ENCODE measurements at regions not wholly inside any gene's neighbourhood (a gene's known extent, or its start where the extent isn't known, plus 50 kb on each side); places are given as distances from the start of the nearest gene placed in this dataset.

GRCh38 chr4:81541161-81541945 is 69.6 kb upstream of the RASGEF1B start:
- Histone ChIP-seq H3K4me2 (ENCODE audit: control insufficient read depth, insufficient read depth) (no peak overlapping the region), H3K27ac (ENCODE audit: control insufficient read depth, insufficient read depth) (no peak overlapping the region), H3K27me3 (replicated peaks in 1 of 2; ENCODE audit: control insufficient read depth in 2 of 2, insufficient read depth in 2 of 2, low read length in 1 of 2) (no peaks in the 10 kb centered on the region), H3K4me1 (ENCODE audit: control insufficient read depth, insufficient read depth, low read length) (no peaks in the 10 kb centered on the region), H2AFZ (ENCODE audit: control insufficient read depth, low read depth, low read length) (no peak overlapping the region), H3K36me3 (ENCODE audit: control insufficient read depth in 2 of 2, insufficient read depth in 2 of 2, low read length in 1 of 2) (no peaks in the 10 kb centered on the region), H3K9ac (ENCODE audit: control insufficient read depth, insufficient read depth, low read length) (no peak overlapping the region), H4K20me1 (ENCODE audit: control insufficient read depth, insufficient read depth) (no peaks in the 10 kb centered on the region), H3K4me3 (no peak overlapping the region), H3K9me3 (replicated peaks; ENCODE audit: control insufficient read depth, insufficient read depth, low read length) (no peaks in the 10 kb centered on the region), H3K79me2 (ENCODE audit: control insufficient read depth, insufficient read depth, low read length) (no peaks in the 10 kb centered on the region)
- CTCF ChIA-PET: no interaction called here
- SMC1A ChIA-PET (ENCODE audit: uncharacterized antibody, unreplicated experiment): no interaction called here
- ATAC-seq: no peak
- no TSS peak for BruUV-seq (replicated peaks)
- DNase-seq (ENCODE audit: low read depth, low spot score): no peak
- in situ Hi-C loops (cut with MboI) (no loop called here), intact Hi-C loops (cut with micrococcal nuclease; ENCODE audit: unreplicated experiment) (no loop called here)
- TF ChIP-seq ZNF592 (IDR thresholded peaks at IDR 0.05): no peak
- WGBS (ENCODE audit: insufficient coverage, insufficient replicate concordance, low lambda C conversion rate, missing lambda C conversion rate): 33% methylated on average over 4 of the region's 4 CpGs
- RAD21 ChIA-PET (ENCODE audit: unreplicated experiment): no interaction called here
- POLR2A ChIA-PET: no interaction called here
- no peak for FAIRE-seq

All from GM12878 (cell line).